ENCODE measurements at regions not wholly inside any gene's neighbourhood (a gene's known extent, or its start where the extent isn't known, plus 50 kb on each side); places are given as distances from the start of the nearest gene placed in this dataset.

GRCh38 chr9:7545371-7546165, 254.0 kb downstream of the DMAC1 start:
- no peak for TF ChIP-seq CTCF (IDR thresholded peaks at IDR 0.05)
- TF ChIP-seq POLR2A (IDR thresholded peaks at IDR 0.05) = no peak
